B cell (primary cell): ENCODE measurements at regions not wholly inside any gene's neighbourhood (a gene's known extent, or its start where the extent isn't known, plus 50 kb on each side); places are given as distances from the start of the nearest gene placed in this dataset.

Experiments used
- ATAC-seq: fragments of 200-7000 bp; cut with Tn5 transposase; one replicate; pipeline ENCODE4 v1.10.0; 2021; ENCODE audit warnings: low read depth, mild to moderate bottlenecking, moderate number of reproducible peaks, moderate library complexity
- CTCF ChIA-PET: fragments of 350-600 bp; sonication (Branson Sonifier 250); formaldehyde crosslinking; loops from one replicate; lab custom pipeline; 2021; ENCODE audit warnings: antibody characterized with exemption, inconsistent platforms; lab: Charles Lee
- POLR2A ChIA-PET: fragments of 350-600 bp; sonication (Branson Sonifier 250); formaldehyde crosslinking; loops from one replicate; lab custom pipeline; 2021; ENCODE audit warnings: antibody characterized with exemption; lab: Charles Lee
- DNase-seq: peaks from one replicate; pipeline ENCODE4 v3.0.0; 2013
- H2AFZ ChIP-seq: 2 replicates; pipeline ENCODE4 v1.6.1; 2012; ENCODE audit warnings: mild to moderate bottlenecking, low read depth, low read length; ENCODE audit not compliant: insufficient read depth, poor library complexity, severe bottlenecking
- H3K27ac ChIP-seq, 2 donors: 1 replicate in 1 of 2; 2 replicates in 1 of 2; pipeline ENCODE4 v1.5.1; 2012 to 2013; ENCODE audit warnings: low read length in 2 of 2, mild to moderate bottlenecking in 2 of 2, moderate library complexity in 1 of 2
- H3K27me3 ChIP-seq, 4 experiments: fragments of 200-600 bp in 1 of 4; sonication (generic) in 1 of 4; replicated peaks in 1 of 4; 1 replicate in 2 of 4; 2 replicates in 2 of 4; pipeline versions ENCODE4 v1.6.1 to v1.7.0; 2013 to 2016; ENCODE audit warnings: low read length in 3 of 4, mild to moderate bottlenecking in 2 of 4, mixed read lengths in 1 of 4, moderate library complexity in 1 of 4; ENCODE audit not compliant: insufficient read depth in 4 of 4, control insufficient read depth in 3 of 4; ENCODE audit errors: control extremely low read depth in 1 of 4
- H3K36me3 ChIP-seq, 2 experiments: replicated peaks in 1 of 2; 1 replicate in 1 of 2; 2 replicates in 1 of 2; pipeline versions ENCODE4 v1.6.1 to v1.7.1; 2013; ENCODE audit warnings: low read length in 1 of 2; ENCODE audit not compliant: insufficient read depth in 2 of 2, control insufficient read depth in 1 of 2; ENCODE audit errors: control extremely low read depth in 1 of 2, extremely low read depth in 1 of 2
- H3K4me1 ChIP-seq, 2 donors: fragments of 200-600 bp in 1 of 2; sonication (generic) in 1 of 2; 1 replicate in 1 of 2; 2 replicates in 1 of 2; pipeline versions ENCODE4 v1.5.1 to v1.6.1; 2013 to 2017; ENCODE audit warnings: low read length in 2 of 2; ENCODE audit not compliant: control insufficient read depth in 2 of 2, insufficient read depth in 2 of 2
- H3K4me2 ChIP-seq: replicated peaks from 2 replicates; pipeline ENCODE3; 2012; ENCODE audit warnings: mild to moderate bottlenecking, low read depth, low read length; ENCODE audit not compliant: poor library complexity, severe bottlenecking
- H3K4me3 ChIP-seq, 5 experiments: fragments of 200-600 bp in 1 of 5; sonication (generic) in 1 of 5; 1 replicate in 3 of 5; 2 replicates in 2 of 5; pipeline versions ENCODE4 v1.5.1 to v1.7.0; 2011 to 2016; ENCODE audit warnings: low read length in 4 of 5, mild to moderate bottlenecking in 4 of 5, low read depth in 2 of 5, control low read depth in 1 of 5, moderate library complexity in 1 of 5; ENCODE audit not compliant: insufficient read depth in 1 of 5; ENCODE audit errors: control extremely low read depth in 1 of 5, extremely low read depth in 1 of 5
- H3K79me2 ChIP-seq: fragments of 200-600 bp; sonication (generic); one replicate; pipeline ENCODE4 v1.6.0; 2016; ENCODE audit warnings: low read length; ENCODE audit not compliant: control insufficient read depth, insufficient read depth
- H3K9ac ChIP-seq: fragments of 200-600 bp; sonication (generic); 2 replicates; pipeline ENCODE4 v1.6.1; 2017; ENCODE audit warnings: mild to moderate bottlenecking, low read length, moderate library complexity
- H3K9me3 ChIP-seq, 3 donors: one replicate each; pipeline versions ENCODE4 v1.6.1 to v1.7.1; 2013; ENCODE audit warnings: low read length in 2 of 3; ENCODE audit not compliant: control insufficient read depth in 2 of 3, insufficient read depth in 1 of 3; ENCODE audit errors: control extremely low read depth in 1 of 3
- H4K20me1 ChIP-seq: 2 replicates; pipeline ENCODE4 v1.6.0; 2012; ENCODE audit warnings: mild to moderate bottlenecking, low read length; ENCODE audit not compliant: insufficient read depth, control insufficient read depth, poor library complexity, severe bottlenecking
- H3K27ac Mint-ChIP-seq: one replicate; pipeline ENCODE4 v1.8.0; 2021; ENCODE audit warnings: mixed read lengths
- H3K27me3 Mint-ChIP-seq: one replicate; pipeline ENCODE4 v1.8.0; 2021; ENCODE audit warnings: mixed read lengths
- H3K4me1 Mint-ChIP-seq: one replicate; pipeline ENCODE4 v1.8.0; 2021; ENCODE audit warnings: mixed read lengths
- H3K4me3 Mint-ChIP-seq: one replicate; pipeline ENCODE4 v1.8.0; 2021; ENCODE audit warnings: mixed read lengths
- H3K9me3 Mint-ChIP-seq: one replicate; pipeline ENCODE4 v1.8.0; 2022; ENCODE audit warnings: mixed read lengths; ENCODE audit not compliant: insufficient read depth
- EZH2 ChIP-seq: IDR thresholded peaks from 2 replicates; pipeline ENCODE4 v1.6.1; 2012; ENCODE audit warnings: borderline replicate concordance, low read depth, mild to moderate bottlenecking, moderate library complexity, low read length; ENCODE audit not compliant: insufficient read depth, poor library complexity, severe bottlenecking
- WGBS: methylation state at CpG from one replicate; pipeline ENCODE4 v1.1.5; 2013; ENCODE audit warnings: missing lambda C conversion rate; ENCODE audit not compliant: insufficient coverage; 5-methylcytosine and 5-hydroxymethylcytosine counted together
- intact Hi-C: fragments of 100-400 bp; cut with micrococcal nuclease; formaldehyde crosslinking; loops from one replicate; pipeline ENCODE4 v1.10.0; 2022
- TF ChIP-seq, protein P1 (sequence below): fragments of 200-600 bp; IDR thresholded peaks from one replicate; pipeline ENCODE4 v1.8.0; 2022; ENCODE audit warnings: antibody characterized with exemption, mild to moderate bottlenecking

DNA sequence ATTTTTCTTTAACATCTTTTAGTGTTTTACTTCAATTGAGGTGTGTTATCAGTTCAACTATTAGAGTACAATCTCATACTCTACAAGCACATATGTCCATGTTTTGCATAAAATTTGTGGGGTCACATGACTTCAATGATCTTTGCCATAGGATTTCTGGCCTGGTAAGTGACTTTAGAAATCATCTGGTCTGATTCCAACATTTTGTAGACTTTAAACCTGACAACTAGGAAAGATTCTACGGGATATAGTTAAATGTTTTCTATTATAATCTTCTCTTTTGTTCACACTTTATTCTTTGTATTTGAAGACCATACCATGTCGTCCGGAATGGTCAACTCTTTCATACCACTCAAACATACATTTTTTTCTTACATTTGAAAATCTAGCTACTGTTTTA lies 62.0 kb upstream of the NEUROD1 start:
- H3K9me3 Mint-ChIP-seq = no peaks in the 10 kb centered on the region
- H3K4me3 Mint-ChIP-seq = no peak overlapping the region
- H3K27me3 Mint-ChIP-seq = peaks cover 3% of the 10 kb centered on the region
- Histone ChIP-seq H3K4me3 (no peak overlapping the region), H2AFZ (no peak overlapping the region), H4K20me1 (no peaks in the 10 kb centered on the region), H3K36me3 (no peaks in the 10 kb centered on the region), H3K9me3 (no peaks in the 10 kb centered on the region), H3K4me1 (no peaks in the 10 kb centered on the region), H3K27me3 (no peaks in the 10 kb centered on the region), H3K27ac (no peak overlapping the region), H3K79me2 (no peaks in the 10 kb centered on the region), H3K4me2 (no peak overlapping the region), H3K9ac (no peak overlapping the region)
- no peak for ATAC-seq
- intact Hi-C loops = loop anchor here (2.0 kb wide), 1 partner anchor 908 kb away; no protein-coding TSS in a partner anchor
- no peak for TF ChIP-seq EZH2
- TF ChIP-seq, protein P1, sequence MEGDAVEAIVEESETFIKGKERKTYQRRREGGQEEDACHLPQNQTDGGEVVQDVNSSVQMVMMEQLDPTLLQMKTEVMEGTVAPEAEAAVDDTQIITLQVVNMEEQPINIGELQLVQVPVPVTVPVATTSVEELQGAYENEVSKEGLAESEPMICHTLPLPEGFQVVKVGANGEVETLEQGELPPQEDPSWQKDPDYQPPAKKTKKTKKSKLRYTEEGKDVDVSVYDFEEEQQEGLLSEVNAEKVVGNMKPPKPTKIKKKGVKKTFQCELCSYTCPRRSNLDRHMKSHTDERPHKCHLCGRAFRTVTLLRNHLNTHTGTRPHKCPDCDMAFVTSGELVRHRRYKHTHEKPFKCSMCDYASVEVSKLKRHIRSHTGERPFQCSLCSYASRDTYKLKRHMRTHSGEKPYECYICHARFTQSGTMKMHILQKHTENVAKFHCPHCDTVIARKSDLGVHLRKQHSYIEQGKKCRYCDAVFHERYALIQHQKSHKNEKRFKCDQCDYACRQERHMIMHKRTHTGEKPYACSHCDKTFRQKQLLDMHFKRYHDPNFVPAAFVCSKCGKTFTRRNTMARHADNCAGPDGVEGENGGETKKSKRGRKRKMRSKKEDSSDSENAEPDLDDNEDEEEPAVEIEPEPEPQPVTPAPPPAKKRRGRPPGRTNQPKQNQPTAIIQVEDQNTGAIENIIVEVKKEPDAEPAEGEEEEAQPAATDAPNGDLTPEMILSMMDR = no peak
- WGBS = no CpG with 5 or more reads among the region's 3 CpGs
- H3K27ac Mint-ChIP-seq = no peak overlapping the region
- ChIA-PET CTCF (interaction anchor here (0.8 to 4.2 kb wide), 15 partner anchors 11 to 1238 kb away, joined by 3 to 60 read pairs (median 3); no protein-coding TSS in a partner anchor), POLR2A (no interaction called here)
- H3K4me1 Mint-ChIP-seq = no peaks in the 10 kb centered on the region
- no peak for DNase-seq

DNA sequence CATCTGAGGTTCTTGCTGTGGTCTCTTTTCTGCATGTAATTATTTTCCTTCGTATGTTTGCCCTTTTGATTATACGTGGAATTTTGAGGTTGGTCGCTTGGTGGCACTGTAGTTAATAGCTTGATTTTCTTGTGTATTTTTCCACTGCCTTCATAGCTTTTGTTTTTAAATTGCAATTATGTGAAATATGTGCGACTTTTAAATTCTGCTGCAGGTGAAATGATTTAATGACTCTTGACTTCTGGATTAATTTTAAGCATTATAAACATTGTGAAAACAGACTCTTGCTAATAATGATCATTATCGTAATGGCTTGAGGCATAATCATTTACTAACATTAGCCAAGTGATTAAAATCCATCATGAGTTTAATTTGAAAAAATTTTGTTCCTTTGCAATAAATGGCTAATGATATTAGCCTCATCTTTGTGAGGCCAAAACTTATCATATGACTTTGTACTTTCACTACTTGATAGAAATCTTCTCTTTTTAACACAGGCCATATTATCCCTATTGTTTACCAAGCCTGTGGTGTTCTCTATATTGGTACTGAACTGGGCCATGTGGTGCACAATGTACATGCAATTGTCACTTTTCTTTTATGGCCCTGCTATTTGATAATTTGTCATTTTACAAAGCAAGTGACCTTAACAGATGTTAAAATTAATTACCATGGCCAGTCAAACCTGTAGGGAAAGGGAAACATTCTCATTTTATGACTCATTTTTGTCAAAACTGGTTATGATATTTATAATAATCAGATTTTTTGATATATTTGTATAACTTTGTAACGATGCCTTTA lies 62.8 kb upstream of the NEUROD1 start:
- Histone ChIP-seq H3K27ac (no peak overlapping the region), H3K27me3 (no peaks in the 10 kb centered on the region), H3K4me2 (no peak overlapping the region), H3K4me3 (no peak overlapping the region), H3K4me1 (no peaks in the 10 kb centered on the region), H3K36me3 (no peaks in the 10 kb centered on the region), H2AFZ (no peak overlapping the region), H3K79me2 (no peaks in the 10 kb centered on the region), H3K9me3 (no peaks in the 10 kb centered on the region), H4K20me1 (no peaks in the 10 kb centered on the region), H3K9ac (no peak overlapping the region)
- TF ChIP-seq, protein P1 = peak; percentile 74
- TF ChIP-seq EZH2 = no peak
- ATAC-seq (no peak), DNase-seq (peak; percentile 49)
- no peaks in the 10 kb centered on the region for H3K9me3 Mint-ChIP-seq
- H3K4me1 Mint-ChIP-seq = no peaks in the 10 kb centered on the region
- ChIA-PET POLR2A (no interaction called here), CTCF (interaction anchor here (0.8 to 4.2 kb wide), 15 partner anchors 11 to 1237 kb away, joined by 3 to 60 read pairs (median 3); no protein-coding TSS in a partner anchor)
- no peak overlapping the region for H3K4me3 Mint-ChIP-seq
- H3K27me3 Mint-ChIP-seq = peaks cover 4% of the 10 kb centered on the region
- intact Hi-C loops = loop anchor here (1.0 to 2.0 kb wide), 4 partner anchors 161 to 908 kb away; no protein-coding TSS in a partner anchor
- H3K27ac Mint-ChIP-seq = no peak overlapping the region
- WGBS = 0% methylated on average over 1 of the region's 6 CpGs
